ENCODE measurements at regions not wholly inside any gene's neighbourhood (a gene's known extent, or its start where the extent isn't known, plus 50 kb on each side); places are given as distances from the start of the nearest gene placed in this dataset.

DNA sequence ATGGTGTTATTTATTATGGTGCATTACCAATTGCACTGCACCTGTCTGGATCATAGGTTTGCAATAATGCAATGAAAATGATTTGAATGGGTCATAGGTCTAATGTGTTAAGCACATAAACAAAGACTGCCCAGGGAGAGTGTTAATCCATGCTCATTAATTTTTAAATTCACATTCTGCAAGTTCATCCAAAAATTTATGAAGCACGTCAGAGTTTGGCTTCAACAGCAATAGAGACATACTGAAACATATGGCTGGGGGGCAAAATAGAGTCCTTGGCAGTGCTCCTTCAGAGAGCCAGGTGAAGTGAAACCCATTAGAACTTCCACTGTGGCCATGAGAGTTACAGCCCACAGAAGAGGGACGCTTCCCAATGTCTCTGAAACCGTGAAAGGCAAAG lies 441.1 kb downstream of the POM121L12 start:
- no peak for TF ChIP-seq EZH2phosphoT487 (IDR thresholded peaks at IDR 0.05; ENCODE audit: low read depth)
- TF ChIP-seq, protein P1, sequence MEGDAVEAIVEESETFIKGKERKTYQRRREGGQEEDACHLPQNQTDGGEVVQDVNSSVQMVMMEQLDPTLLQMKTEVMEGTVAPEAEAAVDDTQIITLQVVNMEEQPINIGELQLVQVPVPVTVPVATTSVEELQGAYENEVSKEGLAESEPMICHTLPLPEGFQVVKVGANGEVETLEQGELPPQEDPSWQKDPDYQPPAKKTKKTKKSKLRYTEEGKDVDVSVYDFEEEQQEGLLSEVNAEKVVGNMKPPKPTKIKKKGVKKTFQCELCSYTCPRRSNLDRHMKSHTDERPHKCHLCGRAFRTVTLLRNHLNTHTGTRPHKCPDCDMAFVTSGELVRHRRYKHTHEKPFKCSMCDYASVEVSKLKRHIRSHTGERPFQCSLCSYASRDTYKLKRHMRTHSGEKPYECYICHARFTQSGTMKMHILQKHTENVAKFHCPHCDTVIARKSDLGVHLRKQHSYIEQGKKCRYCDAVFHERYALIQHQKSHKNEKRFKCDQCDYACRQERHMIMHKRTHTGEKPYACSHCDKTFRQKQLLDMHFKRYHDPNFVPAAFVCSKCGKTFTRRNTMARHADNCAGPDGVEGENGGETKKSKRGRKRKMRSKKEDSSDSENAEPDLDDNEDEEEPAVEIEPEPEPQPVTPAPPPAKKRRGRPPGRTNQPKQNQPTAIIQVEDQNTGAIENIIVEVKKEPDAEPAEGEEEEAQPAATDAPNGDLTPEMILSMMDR (IDR thresholded peaks at IDR 0.05; ENCODE audit: low read depth, low read length), result no peak
